ENCODE measurements at regions not wholly inside any gene's neighbourhood (a gene's known extent, or its start where the extent isn't known, plus 50 kb on each side); places are given as distances from the start of the nearest gene placed in this dataset.

DNA sequence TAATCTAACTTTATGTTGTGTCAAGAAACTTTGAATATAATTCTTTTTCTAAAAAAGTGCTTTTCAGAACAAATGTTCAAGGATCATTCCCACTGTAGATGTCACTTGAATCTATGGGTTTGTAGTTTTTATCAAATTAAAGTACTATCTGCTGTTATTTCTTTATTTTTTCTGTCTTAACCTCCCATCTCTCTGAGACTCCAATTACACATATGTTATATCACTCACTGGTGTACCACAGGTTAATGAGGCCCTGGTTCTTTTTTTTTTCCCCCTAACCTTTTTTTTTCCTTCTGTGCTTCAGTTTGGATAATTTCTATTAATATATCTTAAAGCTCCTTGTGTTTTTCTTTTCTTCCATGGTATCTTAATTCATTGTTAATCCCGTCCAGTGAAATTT lies 279.9 kb upstream of the RGS6 start:
- ChIA-PET CTCF (no interaction called here), POLR2A (no interaction called here)
- Histone ChIP-seq H3K4me3 (ENCODE audit: low read length) (no peak overlapping the region), H3K36me3 (ENCODE audit: insufficient read depth, low read length) (peaks cover 21% of the 10 kb centered on the region), H3K9me3 (ENCODE audit: control insufficient read depth in 1 of 2, insufficient read depth in 1 of 2, low read length in 2 of 2) (peaks cover 0 to 17% of the 10 kb centered on the region in 2 experiments), H3K27ac (ENCODE audit: low read depth in 1 of 2, low read length in 2 of 2) (no peak overlapping the region), H3K27me3 (ENCODE audit: control insufficient read depth in 1 of 2, insufficient read depth in 2 of 2, low read length in 2 of 2) (no peaks in the 10 kb centered on the region), H3K4me1 (ENCODE audit: insufficient read depth, low read length) (no peaks in the 10 kb centered on the region)
- ATAC-seq (ENCODE audit: poor library complexity) (no peak), DNase-seq (no peak)
- TF ChIP-seq, protein P1, sequence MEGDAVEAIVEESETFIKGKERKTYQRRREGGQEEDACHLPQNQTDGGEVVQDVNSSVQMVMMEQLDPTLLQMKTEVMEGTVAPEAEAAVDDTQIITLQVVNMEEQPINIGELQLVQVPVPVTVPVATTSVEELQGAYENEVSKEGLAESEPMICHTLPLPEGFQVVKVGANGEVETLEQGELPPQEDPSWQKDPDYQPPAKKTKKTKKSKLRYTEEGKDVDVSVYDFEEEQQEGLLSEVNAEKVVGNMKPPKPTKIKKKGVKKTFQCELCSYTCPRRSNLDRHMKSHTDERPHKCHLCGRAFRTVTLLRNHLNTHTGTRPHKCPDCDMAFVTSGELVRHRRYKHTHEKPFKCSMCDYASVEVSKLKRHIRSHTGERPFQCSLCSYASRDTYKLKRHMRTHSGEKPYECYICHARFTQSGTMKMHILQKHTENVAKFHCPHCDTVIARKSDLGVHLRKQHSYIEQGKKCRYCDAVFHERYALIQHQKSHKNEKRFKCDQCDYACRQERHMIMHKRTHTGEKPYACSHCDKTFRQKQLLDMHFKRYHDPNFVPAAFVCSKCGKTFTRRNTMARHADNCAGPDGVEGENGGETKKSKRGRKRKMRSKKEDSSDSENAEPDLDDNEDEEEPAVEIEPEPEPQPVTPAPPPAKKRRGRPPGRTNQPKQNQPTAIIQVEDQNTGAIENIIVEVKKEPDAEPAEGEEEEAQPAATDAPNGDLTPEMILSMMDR (IDR thresholded peaks at IDR 0.05): no peak
- H3K27me3 Mint-ChIP-seq: no peaks in the 10 kb centered on the region
- intact Hi-C loops (cut with DNase I, micrococcal nuclease): no loop called here
- H3K4me3 Mint-ChIP-seq: no peak overlapping the region
- H3K36me3 Mint-ChIP-seq (ENCODE audit: low read depth): peaks cover 84% of the 10 kb centered on the region
- H3K9me3 Mint-ChIP-seq: peaks cover 13% of the 10 kb centered on the region
- no peaks in the 10 kb centered on the region for H3K4me1 Mint-ChIP-seq (ENCODE audit: low read depth)
- H3K27ac Mint-ChIP-seq: no peak overlapping the region

DNA sequence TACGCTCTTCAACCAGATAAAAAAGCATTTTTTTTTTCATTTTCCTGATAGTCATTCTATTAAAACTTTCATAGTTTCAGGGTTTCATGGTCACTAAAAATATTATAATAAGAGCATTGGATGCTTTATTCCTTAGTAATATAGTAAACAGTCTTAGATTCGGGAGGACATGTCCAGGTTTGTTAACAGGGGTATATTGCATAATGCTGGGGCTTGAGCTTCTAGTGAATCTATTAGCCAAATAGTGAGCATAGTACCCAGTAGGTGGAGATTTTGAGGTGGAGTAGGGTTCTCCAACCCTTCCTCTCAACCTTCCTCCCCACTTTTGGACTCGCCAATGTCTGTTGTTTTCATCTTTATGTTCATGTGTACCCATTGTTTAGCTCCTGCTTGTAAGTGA lies 277.4 kb upstream of the RGS6 start:
- intact Hi-C loops (cut with DNase I, micrococcal nuclease): no loop called here
- no peaks in the 10 kb centered on the region for H3K27me3 Mint-ChIP-seq
- Histone ChIP-seq H3K27me3 (ENCODE audit: control insufficient read depth in 1 of 2, insufficient read depth in 2 of 2, low read length in 2 of 2) (no peaks in the 10 kb centered on the region), H3K4me1 (ENCODE audit: insufficient read depth, low read length) (no peaks in the 10 kb centered on the region), H3K4me3 (ENCODE audit: low read length) (no peak overlapping the region), H3K36me3 (ENCODE audit: insufficient read depth, low read length) (peaks cover 21% of the 10 kb centered on the region), H3K27ac (ENCODE audit: low read depth in 1 of 2, low read length in 2 of 2) (no peak overlapping the region), H3K9me3 (ENCODE audit: control insufficient read depth in 1 of 2, insufficient read depth in 1 of 2, low read length in 2 of 2) (peaks cover 0 to 17% of the 10 kb centered on the region in 2 experiments)
- DNase-seq (no peak), ATAC-seq (ENCODE audit: poor library complexity) (no peak)
- H3K4me3 Mint-ChIP-seq: no peak overlapping the region
- ChIA-PET POLR2A (interaction anchor here (1.3 to 1.4 kb wide), 2 partner anchors 100 to 334 kb away, joined by 3 to 4 read pairs; no protein-coding TSS in a partner anchor), CTCF (no interaction called here)
- H3K4me1 Mint-ChIP-seq (ENCODE audit: low read depth): peaks cover 7% of the 10 kb centered on the region
- TF ChIP-seq, protein P1 (IDR thresholded peaks at IDR 0.05): no peak
- H3K27ac Mint-ChIP-seq: no peak overlapping the region
- H3K9me3 Mint-ChIP-seq: peaks cover 13% of the 10 kb centered on the region
- peaks cover 78% of the 10 kb centered on the region for H3K36me3 Mint-ChIP-seq (ENCODE audit: low read depth)

DNA sequence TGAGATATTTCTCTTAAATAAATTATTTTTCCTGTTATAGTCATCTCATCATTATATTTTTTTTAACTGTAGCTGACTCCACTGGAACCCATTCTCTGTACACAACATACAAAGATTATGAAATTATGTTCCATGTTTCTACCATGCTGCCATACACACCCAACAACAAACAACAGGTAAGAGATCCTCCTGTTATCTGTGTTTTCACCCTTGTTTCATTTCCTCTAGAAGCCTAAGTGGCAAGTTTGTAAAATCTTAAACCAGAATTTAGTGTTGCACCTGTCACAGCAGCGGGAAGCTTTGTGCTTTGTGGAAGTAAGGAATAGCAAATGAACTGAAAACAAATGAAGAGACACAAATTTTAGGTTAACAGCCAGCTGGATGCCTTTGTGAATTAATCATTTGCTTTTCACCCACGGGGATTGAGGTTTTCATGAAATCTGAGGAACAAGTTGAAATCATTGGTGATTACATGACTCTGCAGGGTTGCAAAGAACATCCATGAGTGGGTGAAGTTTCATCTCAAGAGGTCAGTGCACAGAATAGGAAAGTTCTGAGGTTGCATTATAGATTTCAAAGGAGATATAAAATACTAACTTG lies 273.9 kb upstream of the RGS6 start:
- ChIA-PET POLR2A (no interaction called here), CTCF (interaction anchor here (0.7 kb wide), 1 partner anchor 7 kb away, joined by 4 read pairs; no protein-coding TSS in a partner anchor)
- ATAC-seq (ENCODE audit: poor library complexity) (no peak), DNase-seq (no peak)
- no peaks in the 10 kb centered on the region for H3K9me3 ChIP-seq (ENCODE audit: control insufficient read depth in 1 of 2, insufficient read depth in 1 of 2, low read length in 2 of 2)
- no peaks in the 10 kb centered on the region for H3K27me3 Mint-ChIP-seq
- no peak overlapping the region for H3K4me3 ChIP-seq (ENCODE audit: low read length)
- intact Hi-C loops (cut with DNase I, micrococcal nuclease): no loop called here
- H3K36me3 ChIP-seq (ENCODE audit: insufficient read depth, low read length): peaks cover 14% of the 10 kb centered on the region
- H3K4me3 Mint-ChIP-seq: no peak overlapping the region
- H3K27me3 ChIP-seq (ENCODE audit: control insufficient read depth in 1 of 2, insufficient read depth in 2 of 2, low read length in 2 of 2): no peaks in the 10 kb centered on the region
- peaks cover 5% of the 10 kb centered on the region for H3K9me3 Mint-ChIP-seq
- no peak overlapping the region for H3K27ac Mint-ChIP-seq
- no peaks in the 10 kb centered on the region for H3K4me1 ChIP-seq (ENCODE audit: insufficient read depth, low read length)
- peaks cover 7% of the 10 kb centered on the region for H3K4me1 Mint-ChIP-seq (ENCODE audit: low read depth)
- TF ChIP-seq, protein P1 (IDR thresholded peaks at IDR 0.05): no peak
- no peak overlapping the region for H3K27ac ChIP-seq (ENCODE audit: low read depth in 1 of 2, low read length in 2 of 2)
- peaks cover 74% of the 10 kb centered on the region for H3K36me3 Mint-ChIP-seq (ENCODE audit: low read depth)
